GM19328 (cell line): ENCODE measurements at regions not wholly inside any gene's neighbourhood (a gene's known extent, or its start where the extent isn't known, plus 50 kb on each side); places are given as distances from the start of the nearest gene placed in this dataset.

Experiments
- ATAC-seq: cut with Tn5 transposase; IDR thresholded peaks from one replicate; pipeline ENCODE4 v1.9.1; 2021; ENCODE audit warnings: mild to moderate bottlenecking, moderate library complexity; ENCODE audit not compliant: unreplicated experiment

- ATAC-seq: no peak
Measured at GRCh38 chr22:49367041-49367697, 460.5 kb downstream of the BRD1 start.

- ATAC-seq: no peak
Measured at GRCh38 chr22:49366437-49366836, 461.2 kb downstream of the BRD1 start.

GRCh38 chr22:49365910-49366309 is 461.8 kb downstream of the BRD1 start:
- no peak for ATAC-seq

- no peak for ATAC-seq
Measured at GRCh38 chr22:49365191-49365837, 462.4 kb downstream of the BRD1 start.

GRCh38 chr22:49364398-49364797 is 463.3 kb downstream of the BRD1 start:
- no peak for ATAC-seq

- ATAC-seq: no peak
Measured at GRCh38 chr22:49363526-49364230, 464.0 kb downstream of the BRD1 start.

- ATAC-seq: no peak
Measured at GRCh38 chr22:49362211-49362839, 465.3 kb downstream of the BRD1 start.

- no peak for ATAC-seq
Measured at GRCh38 chr22:49361164-49361563, 466.5 kb downstream of the BRD1 start.

- ATAC-seq: no peak
Measured at GRCh38 chr22:49360746-49361145, 466.9 kb downstream of the BRD1 start.

GRCh38 chr22:49359076-49359475 is 468.6 kb downstream of the BRD1 start:
- no peak for ATAC-seq

GRCh38 chr22:49357661-49358440 is 469.8 kb downstream of the BRD1 start:
- no peak for ATAC-seq

GRCh38 chr22:49356428-49356827 is 471.2 kb downstream of the BRD1 start:
- no peak for ATAC-seq

GRCh38 chr22:49355211-49355920 is 472.3 kb downstream of the BRD1 start:
- ATAC-seq: no peak

- no peak for ATAC-seq
Measured at GRCh38 chr22:49354516-49355210, 473.0 kb downstream of the BRD1 start.

- ATAC-seq: no peak
Measured at GRCh38 chr22:49353235-49353634, 474.4 kb downstream of the BRD1 start.

- no peak for ATAC-seq
Measured at GRCh38 chr22:49352361-49353169, 475.1 kb downstream of the BRD1 start.

GRCh38 chr22:49351761-49352227 is 475.9 kb downstream of the BRD1 start:
- no peak for ATAC-seq

GRCh38 chr22:49350441-49351121 is 477.1 kb downstream of the BRD1 start:
- ATAC-seq: no peak
